ENCODE measurements at regions not wholly inside any gene's neighbourhood (a gene's known extent, or its start where the extent isn't known, plus 50 kb on each side); places are given as distances from the start of the nearest gene placed in this dataset.

- TF ChIP-seq POLR2A (IDR thresholded peaks at IDR 0.05; ENCODE audit: low read length) (no peak), ZFP36 (IDR thresholded peaks at IDR 0.05; ENCODE audit: borderline replicate concordance, partially characterized antibody) (no peak), CTCF (IDR thresholded peaks at IDR 0.05) (no peak)
Measured at GRCh38 chr9:13022756-13023155, 247.9 kb downstream of the LURAP1L start.

All from A549 (cell line).